SU-DHL-6 (cell line): ENCODE measurements at regions not wholly inside any gene's neighbourhood (a gene's known extent, or its start where the extent isn't known, plus 50 kb on each side); places are given as distances from the start of the nearest gene placed in this dataset.

Experiments used
- CTCF ChIP-seq: fragments of 200-600 bp; sonication (generic); IDR thresholded peaks from one replicate; pipeline ENCODE4 v1.5.1; 2017; ENCODE audit warnings: antibody characterized with exemption, mild to moderate bottlenecking, low read length, moderate library complexity; ENCODE audit not compliant: insufficient read depth, poor library complexity, severe bottlenecking
- EZH2phosphoT487 ChIP-seq: fragments of 200-600 bp; sonication (generic), shearing (Covaris generic); conservative IDR thresholded peaks from 2 replicates; pipeline ENCODE4 v1.6.1; 2018; ENCODE audit warnings: mild to moderate bottlenecking, antibody characterized with exemption, low read length, moderate library complexity, mixed read lengths

GRCh38 chr5:25858019-25858418 is 1180.4 kb downstream of the CDH9 start:
- TF ChIP-seq EZH2phosphoT487 (no peak), CTCF (peak; percentile 43)
